ENCODE measurements at regions not wholly inside any gene's neighbourhood (a gene's known extent, or its start where the extent isn't known, plus 50 kb on each side); places are given as distances from the start of the nearest gene placed in this dataset.
"Not testable (repeated sequence)": the region's sequence is repeated elsewhere in the genome, so short reads cannot be mapped to it uniquely, and the experiment has no call there.

- Mint-ChIP-seq H3K36me3 (no peaks in the 10 kb centered on the region), H3K4me1 (peaks cover 26 to 30% of the 10 kb centered on the region in 2 donors), H3K27ac (no peak overlapping the region), H3K27me3 (peaks cover 0 to 3% of the 10 kb centered on the region in 2 donors), H3K9me3 (no peaks in the 10 kb centered on the region), H3K4me3 (no peak overlapping the region)
- ATAC-seq (replicated peaks) (no peak), DNase-seq (no peak)
These were observed 161.6 kb downstream of the QRSL1 start for GRCh38 chr6:106790935-106791334.

GRCh38 chr6:106790149-106790770 lies 160.9 kb downstream of the QRSL1 start:
- Mint-ChIP-seq H3K9me3 (no peaks in the 10 kb centered on the region), H3K27ac (peak overlapping the region; percentile 75), H3K36me3 (no peaks in the 10 kb centered on the region), H3K27me3 (no peaks in the 10 kb centered on the region), H3K4me1 (peaks cover 26 to 30% of the 10 kb centered on the region in 2 donors), H3K4me3 (no peak overlapping the region)
- ATAC-seq (replicated peaks) (peak; percentile 34 to 63), DNase-seq (no peak)

- DNase-seq (no peak), ATAC-seq (replicated peaks) (no peak)
- H3K9me3 Mint-ChIP-seq, result no peaks in the 10 kb centered on the region
- H3K36me3 Mint-ChIP-seq, result no peaks in the 10 kb centered on the region
- no peak overlapping the region for H3K4me3 Mint-ChIP-seq
- H3K27me3 Mint-ChIP-seq, result no peaks in the 10 kb centered on the region
- H3K4me1 Mint-ChIP-seq, result peaks cover 26 to 30% of the 10 kb centered on the region in 2 donors
- H3K27ac Mint-ChIP-seq, result no peak overlapping the region
These were observed 160.2 kb downstream of the QRSL1 start for GRCh38 chr6:106789428-106790148.

GRCh38 chr6:106788761-106789160 lies 159.4 kb downstream of the QRSL1 start:
- Mint-ChIP-seq H3K27ac (no peak overlapping the region), H3K36me3 (no peaks in the 10 kb centered on the region), H3K9me3 (no peaks in the 10 kb centered on the region), H3K4me3 (no peak overlapping the region), H3K4me1 (peaks cover 26 to 30% of the 10 kb centered on the region in 2 donors), H3K27me3 (no peaks in the 10 kb centered on the region)
- no peak for ATAC-seq (replicated peaks)
- DNase-seq, result no peak

DNA sequence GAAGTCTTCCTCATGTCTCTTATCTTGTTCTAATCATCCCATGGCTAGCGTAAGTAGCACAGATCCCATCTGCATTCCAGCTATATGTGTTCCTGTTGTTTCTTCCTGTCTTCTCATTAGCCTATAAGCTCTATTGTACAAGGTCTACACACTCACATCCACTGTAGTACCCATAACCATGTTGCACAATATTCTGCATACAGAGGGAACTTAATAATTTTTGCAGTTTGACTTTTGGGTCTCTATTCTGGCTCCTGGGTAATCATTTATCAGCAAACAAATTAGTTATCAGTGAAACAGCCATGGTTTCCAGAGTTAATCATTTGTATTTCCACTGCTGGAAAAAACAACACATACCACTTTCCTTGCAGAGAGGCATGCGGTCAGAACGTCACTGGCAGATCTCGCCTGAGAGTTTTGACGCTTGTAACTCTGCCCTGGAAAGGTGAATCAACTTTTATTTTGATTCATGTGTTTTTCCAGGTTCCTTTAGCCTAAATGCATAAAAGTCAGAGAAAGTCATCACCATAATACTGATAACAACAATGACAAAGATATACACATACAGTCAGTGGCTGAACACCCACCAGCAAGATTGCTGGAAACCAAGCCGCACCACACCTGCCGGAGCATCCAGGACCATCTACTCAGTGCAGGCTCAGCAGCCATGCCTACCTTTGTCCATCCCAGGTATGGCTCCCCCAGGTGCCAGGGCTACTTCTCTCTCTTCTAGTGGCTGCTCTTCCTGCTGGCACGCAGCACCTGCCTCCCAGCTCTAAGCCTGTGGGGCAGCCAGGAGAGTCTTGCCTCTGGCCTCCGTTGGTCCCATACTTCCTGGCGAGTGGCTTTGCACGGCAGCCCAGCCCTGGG lies 158.2 kb downstream of the QRSL1 start:
- ATAC-seq (replicated peaks) (no peak), DNase-seq (no peak)
- Mint-ChIP-seq H3K27ac (no peak overlapping the region), H3K27me3 (peaks cover 0 to 3% of the 10 kb centered on the region in 2 donors), H3K4me3 (no peak overlapping the region), H3K36me3 (no peaks in the 10 kb centered on the region), H3K9me3 (no peaks in the 10 kb centered on the region), H3K4me1 (peaks cover 26 to 28% of the 10 kb centered on the region in 2 donors)

GRCh38 chr6:106785298-106785697 lies 155.9 kb downstream of the QRSL1 start:
- H3K36me3 Mint-ChIP-seq, result peaks cover 0 to 9% of the 10 kb centered on the region in 2 donors

DNA sequence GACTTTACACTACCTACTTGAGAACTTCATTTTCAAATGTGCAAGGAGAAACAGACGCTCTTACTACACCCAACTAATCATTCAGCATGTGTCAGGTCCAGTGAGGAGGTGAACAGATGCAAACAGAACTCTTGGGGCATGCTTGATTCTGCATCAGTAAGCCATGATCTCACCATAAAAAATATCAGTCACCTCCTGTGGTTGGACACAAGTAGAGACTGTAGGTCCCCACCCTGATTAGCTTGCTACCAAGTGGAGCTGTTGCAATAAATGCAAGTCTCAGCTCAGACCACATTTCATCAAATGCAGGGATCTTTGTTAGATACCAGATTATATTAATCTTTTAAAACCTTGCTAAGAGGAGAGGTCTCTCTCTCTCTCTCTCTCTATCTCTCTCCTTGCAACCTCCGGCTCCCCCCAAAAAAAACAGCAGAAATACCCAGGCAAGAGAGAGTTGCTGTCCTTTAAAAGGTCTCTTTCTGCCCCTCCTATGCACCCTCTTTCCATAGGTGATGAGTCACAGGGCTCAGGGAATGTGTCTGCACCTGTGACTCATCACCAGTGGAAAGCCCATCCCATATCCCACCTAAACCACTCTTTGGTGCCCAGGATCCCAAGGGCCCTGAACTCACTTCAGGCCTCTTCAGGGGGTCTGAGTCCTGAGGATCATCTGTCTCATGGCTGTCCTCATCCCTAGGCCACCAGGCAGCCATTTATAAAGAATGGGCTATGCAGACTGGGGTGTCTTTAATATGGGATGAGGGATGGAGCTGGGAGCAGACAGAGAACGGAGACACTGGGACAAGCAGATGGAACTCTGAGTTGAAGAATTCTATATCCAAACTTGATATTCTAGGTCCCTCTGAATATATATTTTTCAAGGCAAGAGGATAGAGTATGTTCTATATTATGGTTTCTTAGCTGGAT lies 154.5 kb downstream of the QRSL1 start:
- Mint-ChIP-seq H3K36me3 (peaks cover 3 to 22% of the 10 kb centered on the region in 2 donors), H3K9me3 (peaks cover 17 to 19% of the 10 kb centered on the region in 2 donors), H3K27me3 (peaks cover 0 to 3% of the 10 kb centered on the region in 2 donors), H3K4me1 (peaks cover 0 to 6% of the 10 kb centered on the region in 2 donors), H3K27ac (no peak overlapping the region), H3K4me3 (no peak overlapping the region)
- ATAC-seq (replicated peaks), result no peak
- DNase-seq, result no peak

More at GRCh38 chr6:106785298-106785697, 155.9 kb downstream of the QRSL1 start:
- Mint-ChIP-seq H3K9me3 (peaks cover 8% of the 10 kb centered on the region in 2 donors), H3K27me3 (peaks cover 0 to 3% of the 10 kb centered on the region in 2 donors), H3K27ac (no peak overlapping the region), H3K4me3 (no peak overlapping the region), H3K4me1 (peaks cover 12 to 18% of the 10 kb centered on the region in 2 donors)
- no peak for ATAC-seq (replicated peaks)
- no peak for DNase-seq

DNA sequence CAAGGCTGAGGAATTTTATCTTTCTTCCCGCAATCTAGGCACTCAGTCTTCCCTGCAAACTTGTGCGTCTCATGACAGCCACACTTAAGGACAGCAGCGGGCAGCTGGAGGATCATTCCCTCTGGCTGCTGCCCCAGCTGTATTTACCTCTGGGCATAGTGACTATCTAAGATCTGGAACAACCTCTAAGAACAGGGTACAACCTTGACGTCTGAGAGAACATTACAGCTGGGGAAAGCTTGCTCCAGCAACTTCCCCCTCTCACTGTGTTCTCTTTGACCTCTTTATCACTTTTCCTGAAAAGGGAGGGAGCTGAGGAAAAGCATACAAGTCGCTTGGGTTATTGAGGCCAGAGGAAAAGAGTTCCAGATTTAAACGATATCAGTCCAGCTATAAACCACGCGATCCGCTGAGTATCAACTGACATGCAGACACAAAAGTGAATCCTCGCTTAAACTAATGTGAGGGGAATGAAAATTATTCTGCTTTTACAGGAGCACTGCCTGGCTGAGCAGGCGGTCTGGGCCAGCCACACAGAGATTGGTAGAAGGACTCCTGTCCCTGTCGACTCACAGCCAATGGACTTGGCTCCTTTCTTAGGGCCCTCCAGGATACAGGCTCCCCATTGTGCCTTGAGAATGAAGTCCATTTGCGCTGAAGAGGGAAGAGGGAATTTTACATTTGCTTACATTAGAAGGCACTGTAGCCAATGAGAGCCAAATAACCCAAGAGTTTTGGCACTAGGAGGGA lies 153.3 kb downstream of the QRSL1 start:
- peaks cover 3 to 26% of the 10 kb centered on the region in 2 donors for H3K36me3 Mint-ChIP-seq
- H3K27me3 Mint-ChIP-seq, result peaks cover 0 to 3% of the 10 kb centered on the region in 2 donors
- DNase-seq (no peak), ATAC-seq (replicated peaks) (no peak)
- peaks cover 21 to 23% of the 10 kb centered on the region in 2 donors for H3K9me3 Mint-ChIP-seq
- peaks cover 0 to 2% of the 10 kb centered on the region in 2 donors for H3K4me1 Mint-ChIP-seq
- no peak overlapping the region for H3K27ac Mint-ChIP-seq
- H3K4me3 Mint-ChIP-seq, result no peak overlapping the region

GRCh38 chr6:106779552-106779951 lies 150.2 kb downstream of the QRSL1 start:
- Mint-ChIP-seq H3K36me3 (peaks cover 3 to 26% of the 10 kb centered on the region in 2 donors), H3K9me3 (peaks cover 21 to 23% of the 10 kb centered on the region in 2 donors)
- DNase-seq; H3K4me1 Mint-ChIP-seq; H3K27ac Mint-ChIP-seq; ATAC-seq (replicated peaks); H3K27me3 Mint-ChIP-seq; H3K4me3 Mint-ChIP-seq: not testable (repeated sequence)

DNA sequence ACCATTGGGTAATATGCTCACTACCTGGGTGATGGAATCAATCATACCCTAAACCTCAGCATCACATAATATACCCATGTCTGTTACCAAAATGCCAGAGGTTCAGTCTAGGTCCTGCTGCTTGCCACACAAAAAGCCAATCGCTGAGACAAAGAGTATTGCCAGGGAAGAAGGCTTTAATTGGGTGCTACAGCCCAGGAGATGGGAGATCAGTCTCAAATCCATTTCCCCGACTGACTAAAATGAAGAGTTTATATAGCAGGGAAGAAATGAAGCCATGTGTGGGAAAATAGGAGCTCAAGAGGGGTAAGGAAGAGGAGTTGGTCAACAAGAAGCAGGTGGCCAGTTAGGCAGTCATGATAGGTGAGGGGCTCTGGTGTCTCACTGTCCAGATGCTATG lies 149.6 kb downstream of the QRSL1 start:
- peaks cover 3 to 26% of the 10 kb centered on the region in 2 donors for H3K36me3 Mint-ChIP-seq
- DNase-seq, result no peak

DNA sequence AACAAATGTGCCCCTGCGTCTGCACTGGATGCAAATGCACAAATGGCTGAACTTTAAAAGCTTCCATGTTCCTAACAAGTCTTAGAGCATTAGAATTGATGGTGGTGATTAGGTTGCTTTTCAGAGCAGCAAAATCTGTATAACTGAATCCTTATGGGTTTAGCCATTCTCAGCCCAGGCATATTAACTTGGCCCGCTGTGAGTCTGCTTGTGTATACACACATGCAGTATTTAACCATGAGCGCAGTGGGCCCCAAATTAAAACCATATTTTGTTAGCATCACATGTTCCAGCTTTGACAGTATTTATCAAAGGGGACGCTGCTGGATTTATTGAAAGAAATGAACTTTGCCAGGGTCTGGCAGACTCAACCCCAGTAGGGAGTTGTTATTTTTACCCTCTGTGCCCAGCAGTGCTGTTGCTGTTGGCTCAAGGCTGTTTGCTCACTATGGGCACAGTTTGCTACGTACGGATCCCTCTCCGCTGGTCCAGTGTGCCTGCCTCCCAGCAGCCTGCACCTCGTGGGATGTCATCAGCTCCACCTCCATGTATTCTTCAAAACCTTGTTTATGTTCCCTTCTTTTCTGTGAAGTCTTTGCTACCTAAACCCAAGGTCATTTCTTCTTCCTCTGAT lies 144.7 kb downstream of the QRSL1 start:
- H3K4me3 Mint-ChIP-seq, result no peak overlapping the region
- no peaks in the 10 kb centered on the region for H3K27me3 Mint-ChIP-seq
- H3K9me3 Mint-ChIP-seq, result peaks cover 11 to 12% of the 10 kb centered on the region in 2 donors
- peaks cover 5 to 9% of the 10 kb centered on the region in 2 donors for H3K36me3 Mint-ChIP-seq
- no peak for ATAC-seq (replicated peaks)
- DNase-seq, result no peak
- H3K4me1 Mint-ChIP-seq, result peaks cover 0 to 7% of the 10 kb centered on the region in 2 donors
- no peak overlapping the region for H3K27ac Mint-ChIP-seq

More for the DNA sequence above, 149.6 kb downstream of the QRSL1 start:
- no peak overlapping the region for H3K27ac Mint-ChIP-seq
- peaks cover 0 to 6% of the 10 kb centered on the region in 2 donors for H3K4me1 Mint-ChIP-seq
- ATAC-seq (replicated peaks), result no peak
- peaks cover 21 to 23% of the 10 kb centered on the region in 2 donors for H3K9me3 Mint-ChIP-seq
- H3K27me3 Mint-ChIP-seq, result peaks cover 0 to 3% of the 10 kb centered on the region in 2 donors
- no peak overlapping the region for H3K4me3 Mint-ChIP-seq

- Mint-ChIP-seq H3K36me3 (peaks cover 3 to 5% of the 10 kb centered on the region in 2 donors), H3K27me3 (no peaks in the 10 kb centered on the region), H3K27ac (no peak overlapping the region), H3K4me3 (no peak overlapping the region), H3K9me3 (peaks cover 5 to 6% of the 10 kb centered on the region in 2 donors), H3K4me1 (peaks cover 0 to 7% of the 10 kb centered on the region in 2 donors)
- ATAC-seq (replicated peaks) (no peak), DNase-seq (no peak)
These were observed 144.1 kb downstream of the QRSL1 start for GRCh38 chr6:106773522-106773921.
